ENCODE measurements at regions not wholly inside any gene's neighbourhood (a gene's known extent, or its start where the extent isn't known, plus 50 kb on each side); places are given as distances from the start of the nearest gene placed in this dataset.

- no peak overlapping the region for H3K27ac ChIP-seq (ENCODE audit: low read depth in 2 of 2, low read length in 1 of 2)
- WGBS (ENCODE audit: low lambda C conversion rate): 8% methylated on average over 4 of the region's 4 CpGs
- H3K4me2 ChIP-seq: no peak overlapping the region
- H3F3A ChIP-seq (replicated peaks; ENCODE audit: insufficient read depth): no peaks in the 10 kb centered on the region
- ChIA-PET CTCF (no interaction called here), POLR2A (no interaction called here)
- no peak overlapping the region for H3K4me3 ChIP-seq (ENCODE audit: low read depth in 2 of 2, low read length in 1 of 2)
- no peak overlapping the region for H2AFZ ChIP-seq (ENCODE audit: low read depth)
- no peaks in the 10 kb centered on the region for H3K9me2 ChIP-seq
- no peaks in the 10 kb centered on the region for H3K36me3 ChIP-seq (replicated peaks in 1 of 2; ENCODE audit: control insufficient read depth in 1 of 2, insufficient read depth in 2 of 2, low read length in 1 of 2)
- H3K27me3 ChIP-seq (ENCODE audit: insufficient read depth): no peaks in the 10 kb centered on the region
- no peak for DNase-seq
- TF ChIP-seq EP300 (IDR thresholded peaks at IDR 0.05; ENCODE audit: borderline replicate concordance in 1 of 2, low read depth in 1 of 2, low read length in 1 of 2) (no peak), EZH2phosphoT487 (IDR thresholded peaks at IDR 0.05; ENCODE audit: borderline replicate concordance, low read depth) (no peak), SMC3 (IDR thresholded peaks at IDR 0.05; ENCODE audit: low read depth, low read length) (no peak), SIN3A (IDR thresholded peaks at IDR 0.05; ENCODE audit: borderline replicate concordance, low read depth, low read length) (no peak), ZBTB33 (IDR thresholded peaks at IDR 0.05; ENCODE audit: borderline replicate concordance, low read depth) (no peak), MXI1 (IDR thresholded peaks at IDR 0.05; ENCODE audit: low read depth, low read length) (no peak)
- H3K79me2 ChIP-seq (ENCODE audit: insufficient read depth): no peaks in the 10 kb centered on the region
- H3K4me1 ChIP-seq (ENCODE audit: control insufficient read depth in 1 of 2, insufficient read depth in 2 of 2, low read depth in 1 of 2, low read length in 1 of 2): no peaks in the 10 kb centered on the region
- no peaks in the 10 kb centered on the region for H3K9me3 ChIP-seq
- no peaks in the 10 kb centered on the region for H4K20me1 ChIP-seq (ENCODE audit: insufficient read depth)
- H3K9ac ChIP-seq: no peak overlapping the region
Measured at GRCh38 chr5:88119535-88120125, 149.0 kb downstream of the TMEM161B start.

DNA sequence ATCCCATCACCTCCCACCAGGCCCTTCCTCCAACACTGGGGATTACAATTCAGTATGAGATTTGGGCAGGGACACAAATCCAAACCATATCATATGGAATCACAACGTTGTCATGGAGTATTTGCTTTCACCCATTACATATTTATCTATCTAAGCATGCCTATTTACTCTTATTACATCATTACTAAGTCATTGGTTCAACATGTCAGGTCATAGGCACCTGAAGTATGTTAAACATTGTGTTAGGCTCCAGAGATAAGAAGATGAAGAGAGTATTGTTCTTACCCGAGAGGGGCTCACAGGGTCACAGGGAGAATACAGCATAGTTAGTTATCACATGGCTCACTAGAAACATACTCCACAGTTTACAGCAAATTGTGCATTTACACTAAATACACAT is 150.5 kb downstream of the TMEM161B start:
- no peaks in the 10 kb centered on the region for H3K36me3 ChIP-seq (replicated peaks in 1 of 2; ENCODE audit: control insufficient read depth in 1 of 2, insufficient read depth in 2 of 2, low read length in 1 of 2)
- no peaks in the 10 kb centered on the region for H3K79me2 ChIP-seq (ENCODE audit: insufficient read depth)
- H3K9me2 ChIP-seq: no peaks in the 10 kb centered on the region
- H3K27ac ChIP-seq (ENCODE audit: low read depth in 2 of 2, low read length in 1 of 2): no peak overlapping the region
- TF ChIP-seq MEF2A (IDR thresholded peaks at IDR 0.05; ENCODE audit: borderline replicate concordance, low read depth): no peak
- no peak for TF ChIP-seq FOSL2 (IDR thresholded peaks at IDR 0.05; ENCODE audit: borderline replicate concordance, low read depth)
- TF ChIP-seq GATA2 (CRISPR knock-in tag; IDR thresholded peaks at IDR 0.05): no peak
- TF ChIP-seq YY1 (IDR thresholded peaks at IDR 0.05; ENCODE audit: low read depth): no peak
- no peak for TF ChIP-seq IRF3 (IDR thresholded peaks at IDR 0.05; ENCODE audit: low read depth, low read length)
- TF ChIP-seq ZBTB33 (IDR thresholded peaks at IDR 0.05; ENCODE audit: borderline replicate concordance, low read depth): no peak
- TF ChIP-seq RAD21 (IDR thresholded peaks at IDR 0.05; ENCODE audit: low read length): no peak
- TF ChIP-seq TCF12 (IDR thresholded peaks at IDR 0.05): no peak
- TF ChIP-seq RFX5 (IDR thresholded peaks at IDR 0.05; ENCODE audit: low read length): no peak
- TF ChIP-seq JUND (IDR thresholded peaks at IDR 0.05): no peak
- TF ChIP-seq EZH2phosphoT487 (IDR thresholded peaks at IDR 0.05; ENCODE audit: borderline replicate concordance, low read depth): no peak
- TF ChIP-seq TAF1 (IDR thresholded peaks at IDR 0.05; ENCODE audit: borderline replicate concordance, low read depth, low read length): no peak
- no peaks in the 10 kb centered on the region for H4K20me1 ChIP-seq (ENCODE audit: insufficient read depth)
- ChIA-PET POLR2A (no interaction called here), CTCF (no interaction called here)
- no peak overlapping the region for H3K4me3 ChIP-seq (ENCODE audit: low read depth in 2 of 2, low read length in 1 of 2)
- no peak overlapping the region for H3K4me2 ChIP-seq
- H3K9ac ChIP-seq: no peak overlapping the region
- H3K9me3 ChIP-seq: no peaks in the 10 kb centered on the region
- H3K4me1 ChIP-seq (ENCODE audit: control insufficient read depth in 1 of 2, insufficient read depth in 2 of 2, low read depth in 1 of 2, low read length in 1 of 2): no peaks in the 10 kb centered on the region
- H2AFZ ChIP-seq (ENCODE audit: low read depth): no peak overlapping the region
- 5% methylated on average over 2 of the region's 2 CpGs for WGBS (ENCODE audit: low lambda C conversion rate)
- no peaks in the 10 kb centered on the region for H3F3A ChIP-seq (replicated peaks; ENCODE audit: insufficient read depth)
- no peak for DNase-seq
- no peaks in the 10 kb centered on the region for H3K27me3 ChIP-seq (ENCODE audit: insufficient read depth)

All from SK-N-SH (cell line).